Activated naive CD4-positive, alpha-beta T cell treated with anti-CD3 and anti-CD28 coated beads, Interleukin-2, amount 10 ng/mL, durations not matched to agents 7 days and 5 days (primary cell): ENCODE measurements at regions not wholly inside any gene's neighbourhood (a gene's known extent, or its start where the extent isn't known, plus 50 kb on each side); places are given as distances from the start of the nearest gene placed in this dataset.
"Not testable (repeated sequence)": the region's sequence is repeated elsewhere in the genome, so short reads cannot be mapped to it uniquely, and the experiment has no call there.

Source experiments
- CTCF ChIA-PET: fragments of 350-600 bp; sonication (Branson Sonifier 250); formaldehyde crosslinking; loops from one replicate; lab custom pipeline; 2021; ENCODE audit warnings: antibody characterized with exemption; lab: Charles Lee
- DNase-seq: peaks from one replicate; pipeline ENCODE4 v3.0.0-alpha.2; 2020
- H3K27ac Mint-ChIP-seq: one replicate; pipeline ENCODE4 v1.8.0; 2021; ENCODE audit warnings: mild to moderate bottlenecking, moderate library complexity, mixed read lengths
- H3K27me3 Mint-ChIP-seq: one replicate; pipeline ENCODE4 v1.8.0; 2021; ENCODE audit warnings: mild to moderate bottlenecking, mixed read lengths
- H3K36me3 Mint-ChIP-seq: one replicate; pipeline ENCODE4 v1.8.0; 2021; ENCODE audit warnings: mixed read lengths
- H3K4me1 Mint-ChIP-seq: one replicate; pipeline ENCODE4 v1.8.0; 2021; ENCODE audit warnings: mixed read lengths
- H3K4me3 Mint-ChIP-seq: one replicate; pipeline ENCODE4 v1.8.0; 2021; ENCODE audit warnings: mild to moderate bottlenecking, moderate library complexity, mixed read lengths
- H3K9me3 Mint-ChIP-seq: one replicate; pipeline ENCODE4 v1.8.0; 2021; ENCODE audit warnings: mixed read lengths

GRCh38 chr18:11498821-11499220, 110.6 kb upstream of the SLC35G4 start:
- no peak overlapping the region for H3K27ac Mint-ChIP-seq
- no peak overlapping the region for H3K4me3 Mint-ChIP-seq
- CTCF ChIA-PET, result no interaction called here
- no peak for DNase-seq
- no peaks in the 10 kb centered on the region for H3K4me1 Mint-ChIP-seq
- no peaks in the 10 kb centered on the region for H3K36me3 Mint-ChIP-seq
- no peaks in the 10 kb centered on the region for H3K27me3 Mint-ChIP-seq
- H3K9me3 Mint-ChIP-seq, result no peaks in the 10 kb centered on the region

DNA sequence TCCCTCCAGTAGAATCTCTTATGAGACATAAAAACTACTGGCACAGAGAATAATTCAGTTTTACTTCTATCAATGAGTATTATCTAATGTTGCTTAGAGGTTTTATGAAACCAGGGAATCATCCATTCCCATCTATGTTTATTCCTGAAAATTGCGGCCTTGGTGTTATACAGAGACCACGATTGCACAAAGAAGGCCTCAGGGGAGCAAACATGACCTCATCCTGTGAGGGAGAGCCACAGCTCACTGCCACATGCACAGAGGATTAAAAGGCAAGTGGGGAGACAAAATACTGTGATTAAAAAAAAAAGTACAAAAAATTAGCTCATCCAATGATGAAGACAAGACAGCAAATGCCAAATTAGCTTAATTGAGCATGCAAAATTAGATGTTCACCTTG, 111.8 kb upstream of the SLC35G4 start:
- no peaks in the 10 kb centered on the region for H3K27me3 Mint-ChIP-seq
- no peak for DNase-seq
- CTCF ChIA-PET, result no interaction called here
- no peak overlapping the region for H3K27ac Mint-ChIP-seq
- H3K36me3 Mint-ChIP-seq, result no peaks in the 10 kb centered on the region
- no peak overlapping the region for H3K4me3 Mint-ChIP-seq
- no peaks in the 10 kb centered on the region for H3K4me1 Mint-ChIP-seq
- no peaks in the 10 kb centered on the region for H3K9me3 Mint-ChIP-seq

DNA sequence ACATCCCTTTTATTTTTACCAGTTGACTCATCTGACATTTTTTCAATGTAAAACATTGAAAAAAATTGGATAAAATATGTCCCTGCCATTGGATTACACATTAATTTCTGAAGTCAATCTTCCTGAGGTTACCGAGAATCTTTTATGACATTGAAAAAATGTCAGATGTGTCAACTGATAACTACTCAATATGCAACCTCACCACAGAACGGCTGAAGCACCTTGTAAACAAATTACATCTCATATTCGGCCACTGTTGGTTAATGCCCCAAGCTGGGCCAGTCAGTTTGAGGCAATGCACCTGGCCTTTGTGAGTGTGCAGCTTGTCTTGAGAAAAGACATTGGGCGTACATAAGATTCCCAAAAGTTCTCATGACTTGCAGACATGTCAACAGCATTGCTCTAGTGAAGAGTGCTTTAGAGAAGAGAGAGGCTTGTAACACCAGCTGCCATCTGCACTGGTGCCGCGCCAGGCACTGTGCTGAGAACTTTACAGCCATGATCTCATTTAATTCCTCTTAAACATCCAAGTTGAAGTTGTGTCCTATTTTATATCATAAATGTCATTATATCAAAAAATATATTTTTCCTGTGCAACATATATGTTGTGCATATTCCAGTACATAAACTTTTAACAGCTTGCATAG, 112.7 kb upstream of the SLC35G4 start:
- Mint-ChIP-seq H3K36me3 (no peaks in the 10 kb centered on the region), H3K27me3 (no peaks in the 10 kb centered on the region), H3K9me3 (no peaks in the 10 kb centered on the region), H3K4me3 (no peak overlapping the region), H3K4me1 (no peaks in the 10 kb centered on the region), H3K27ac (no peak overlapping the region)
- no peak for DNase-seq
- CTCF ChIA-PET, result no interaction called here

DNA sequence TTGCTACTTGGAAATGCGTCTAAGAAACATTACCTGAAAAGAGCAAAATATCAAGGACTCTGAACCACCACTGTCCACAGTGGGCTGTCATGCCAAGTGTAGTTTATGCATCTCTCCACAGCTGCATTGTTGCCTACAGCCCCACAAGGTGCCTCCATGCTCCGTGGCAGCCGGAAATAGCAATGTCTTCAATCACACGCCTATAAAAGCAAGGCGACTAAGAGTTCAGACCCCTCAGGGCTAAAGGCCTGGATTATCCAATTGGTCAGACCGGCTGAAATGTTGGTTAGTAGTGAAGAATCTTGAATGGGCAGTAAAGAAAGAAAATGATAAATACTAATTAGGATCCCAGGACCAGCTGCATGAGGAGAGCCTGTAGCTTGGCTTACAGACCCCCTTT, 114.0 kb upstream of the SLC35G4 start:
- no peak overlapping the region for H3K4me3 Mint-ChIP-seq
- H3K36me3 Mint-ChIP-seq, result no peaks in the 10 kb centered on the region
- no peak for DNase-seq
- no peaks in the 10 kb centered on the region for H3K9me3 Mint-ChIP-seq
- H3K4me1 Mint-ChIP-seq, result no peaks in the 10 kb centered on the region
- CTCF ChIA-PET, result no interaction called here
- no peaks in the 10 kb centered on the region for H3K27me3 Mint-ChIP-seq
- no peak overlapping the region for H3K27ac Mint-ChIP-seq

DNA sequence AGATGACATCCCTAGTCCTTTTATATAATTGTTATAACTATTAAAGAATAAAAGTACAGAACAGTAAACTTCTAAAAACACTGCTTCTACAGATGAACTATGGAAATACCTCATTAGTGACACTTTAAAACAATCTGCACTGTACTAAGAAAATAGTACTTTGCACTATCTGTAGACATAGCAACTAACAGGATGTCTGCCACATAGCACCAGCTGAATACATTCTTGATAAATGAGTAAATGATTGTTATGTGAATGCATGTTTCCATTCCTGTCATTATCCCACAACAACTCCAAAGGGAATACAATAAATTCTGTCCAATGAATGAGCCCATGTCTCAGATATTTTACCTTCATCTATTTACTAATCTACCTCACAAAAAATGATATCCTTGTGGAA, 115.3 kb upstream of the SLC35G4 start:
- no peaks in the 10 kb centered on the region for H3K27me3 Mint-ChIP-seq
- DNase-seq, result no peak
- no peak overlapping the region for H3K27ac Mint-ChIP-seq
- CTCF ChIA-PET, result no interaction called here
- no peak overlapping the region for H3K4me3 Mint-ChIP-seq
- no peaks in the 10 kb centered on the region for H3K9me3 Mint-ChIP-seq
- H3K36me3 Mint-ChIP-seq, result no peaks in the 10 kb centered on the region
- H3K4me1 Mint-ChIP-seq, result no peaks in the 10 kb centered on the region

DNA sequence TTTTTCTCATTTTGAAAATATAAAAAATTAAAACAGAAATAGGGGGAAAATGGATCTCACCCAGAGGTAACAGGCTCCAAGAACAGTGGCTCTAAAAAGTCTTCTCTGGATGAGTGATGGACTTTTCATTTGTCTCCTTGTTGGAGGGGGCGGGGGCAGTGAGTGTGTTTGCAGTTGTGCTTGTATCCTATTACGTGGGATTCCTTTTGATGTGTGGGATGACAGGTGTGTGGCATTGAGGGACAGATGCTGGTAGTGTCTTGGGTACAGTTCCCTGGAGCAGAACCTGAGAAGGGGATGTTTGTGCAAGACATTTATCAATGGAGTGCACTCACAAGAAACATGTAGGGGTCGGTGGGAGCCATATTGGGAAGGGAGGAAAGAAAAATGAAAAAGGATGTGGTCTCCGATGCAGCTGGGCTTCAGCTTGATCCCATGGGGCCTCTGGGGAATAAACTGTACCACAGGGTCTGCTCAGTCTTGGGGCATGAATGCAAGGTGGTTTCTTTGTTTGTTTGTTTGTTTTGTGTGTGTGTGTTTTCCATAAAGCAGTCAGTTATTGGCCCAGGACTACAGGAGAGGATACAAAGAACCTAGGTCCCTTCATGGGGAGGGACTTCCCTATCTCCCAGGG, 120.0 kb upstream of the SLC35G4 start:
- no peak overlapping the region for H3K27ac Mint-ChIP-seq
- H3K36me3 Mint-ChIP-seq, result no peaks in the 10 kb centered on the region
- H3K27me3 Mint-ChIP-seq, result no peaks in the 10 kb centered on the region
- H3K9me3 Mint-ChIP-seq, result no peaks in the 10 kb centered on the region
- H3K4me3 Mint-ChIP-seq, result no peak overlapping the region
- no peaks in the 10 kb centered on the region for H3K4me1 Mint-ChIP-seq
- CTCF ChIA-PET, result no interaction called here
- no peak for DNase-seq

- no peak for DNase-seq
- Mint-ChIP-seq H3K9me3 (no peaks in the 10 kb centered on the region), H3K4me1 (no peaks in the 10 kb centered on the region), H3K36me3 (no peaks in the 10 kb centered on the region), H3K4me3 (no peak overlapping the region), H3K27me3 (no peaks in the 10 kb centered on the region), H3K27ac (no peak overlapping the region)
- CTCF ChIA-PET, result no interaction called here
These were observed 121.2 kb upstream of the SLC35G4 start for GRCh38 chr18:11488175-11488574.

DNA sequence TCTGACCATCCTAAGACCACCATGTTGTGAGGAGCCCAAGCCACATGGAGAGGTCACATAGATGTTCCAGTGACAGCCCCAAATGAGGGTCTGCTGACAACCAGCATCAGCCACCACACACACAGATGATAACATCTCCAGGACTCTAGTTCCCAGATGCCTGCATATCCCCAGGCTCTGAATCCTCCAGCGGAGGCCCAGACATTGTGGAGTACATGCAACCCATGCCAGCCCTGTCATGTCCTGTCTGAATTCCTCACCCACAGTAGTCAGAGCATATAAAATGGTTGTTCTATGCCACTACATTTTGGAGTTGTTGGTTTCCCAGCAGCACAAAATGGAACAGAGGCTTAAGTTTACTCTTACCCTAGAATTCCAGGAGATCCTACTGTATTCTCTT, 122.0 kb upstream of the SLC35G4 start:
- CTCF ChIA-PET, result no interaction called here
- Mint-ChIP-seq H3K4me1 (no peaks in the 10 kb centered on the region), H3K27ac (no peak overlapping the region), H3K36me3 (no peaks in the 10 kb centered on the region), H3K27me3 (no peaks in the 10 kb centered on the region), H3K4me3 (no peak overlapping the region), H3K9me3 (no peaks in the 10 kb centered on the region)
- DNase-seq, result no peak

DNA sequence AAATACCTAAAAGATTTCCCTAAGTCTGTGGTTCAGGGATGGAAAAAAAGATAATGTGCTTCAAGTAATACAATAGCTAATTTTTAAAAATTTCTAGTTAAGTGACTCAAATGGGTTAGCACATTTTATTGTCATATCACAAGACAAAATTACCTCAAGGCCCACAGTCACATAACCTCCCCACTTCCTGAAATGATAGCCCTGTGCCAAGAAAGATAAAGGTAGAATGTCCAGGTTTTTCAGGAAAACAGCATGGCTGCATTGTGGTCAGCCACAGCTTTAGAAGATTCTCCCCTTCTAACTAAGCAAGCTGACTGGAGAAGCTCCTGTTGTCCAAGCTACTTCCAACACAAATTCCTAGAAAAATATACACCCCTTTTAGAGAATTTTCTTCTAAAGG, 127.1 kb upstream of the SLC35G4 start:
- CTCF ChIA-PET, result no interaction called here
- Mint-ChIP-seq H3K27me3 (peaks cover 3% of the 10 kb centered on the region), H3K36me3 (no peaks in the 10 kb centered on the region), H3K9me3 (no peaks in the 10 kb centered on the region), H3K27ac (no peak overlapping the region), H3K4me1 (no peaks in the 10 kb centered on the region), H3K4me3 (no peak overlapping the region)
- no peak for DNase-seq

GRCh38 chr18:11480692-11481091, 128.7 kb upstream of the SLC35G4 start:
- Mint-ChIP-seq H3K27me3 (peaks cover 3% of the 10 kb centered on the region), H3K9me3 (no peaks in the 10 kb centered on the region), H3K4me1 (no peaks in the 10 kb centered on the region), H3K27ac (no peak overlapping the region), H3K36me3 (no peaks in the 10 kb centered on the region), H3K4me3 (no peak overlapping the region)
- DNase-seq, result no peak
- CTCF ChIA-PET, result no interaction called here

DNA sequence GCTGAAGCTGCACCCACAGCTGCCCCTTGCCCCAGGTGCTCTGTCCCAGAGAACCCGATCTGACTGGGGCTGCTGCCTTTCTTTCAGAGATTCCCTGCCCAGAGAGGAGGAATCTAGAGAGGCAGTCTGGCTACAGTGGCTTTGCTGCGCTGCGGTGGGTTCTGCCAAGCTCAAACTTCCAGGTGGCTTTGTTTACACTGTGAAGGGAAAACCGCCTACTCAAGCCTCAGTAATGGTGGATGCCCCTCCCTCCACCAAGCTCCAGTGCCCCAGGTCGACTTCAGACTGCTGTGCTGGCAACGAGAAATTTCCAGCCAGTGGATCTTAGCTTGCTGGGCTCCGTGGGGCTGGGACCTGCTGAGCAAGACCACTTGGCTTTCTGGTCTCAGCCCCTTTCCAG, 130.4 kb upstream of the SLC35G4 start:
- CTCF ChIA-PET, DNase-seq, H3K36me3 Mint-ChIP-seq: not testable (repeated sequence)

DNA sequence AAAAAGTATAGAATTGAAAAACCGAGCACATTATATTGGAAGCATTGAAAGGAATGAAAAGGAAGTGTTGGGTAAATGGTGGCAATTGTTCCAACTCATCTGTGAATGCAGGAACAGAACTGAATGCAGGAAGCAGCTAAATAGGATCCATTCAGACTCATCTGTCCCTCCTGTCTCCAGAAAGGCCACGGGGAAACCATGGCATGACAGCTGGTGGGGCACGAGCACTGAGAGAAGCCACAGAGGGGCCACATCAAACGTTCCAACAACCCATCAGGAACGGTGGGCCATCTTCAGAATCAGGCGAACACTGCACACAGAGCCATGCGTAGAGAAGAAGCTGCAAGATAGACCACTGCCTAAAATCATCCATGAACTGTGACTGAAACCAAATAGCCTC, 138.5 kb upstream of the SLC35G4 start:
- Mint-ChIP-seq H3K36me3 (no peaks in the 10 kb centered on the region), H3K9me3 (no peaks in the 10 kb centered on the region), H3K27ac (no peak overlapping the region), H3K4me3 (no peak overlapping the region), H3K27me3 (no peaks in the 10 kb centered on the region), H3K4me1 (no peaks in the 10 kb centered on the region)
- DNase-seq, result no peak
- CTCF ChIA-PET, result interaction anchor here (0.8 to 0.9 kb wide), 2 partner anchors 10 to 83 kb away, joined by 3 read pairs; no protein-coding TSS in a partner anchor

More for the DNA sequence above, 130.4 kb upstream of the SLC35G4 start:
- not testable (repeated sequence) for H3K27ac Mint-ChIP-seq, H3K9me3 Mint-ChIP-seq, H3K4me3 Mint-ChIP-seq, H3K27me3 Mint-ChIP-seq, H3K4me1 Mint-ChIP-seq

- no peak for DNase-seq
- Mint-ChIP-seq H3K36me3 (no peaks in the 10 kb centered on the region), H3K27me3 (no peaks in the 10 kb centered on the region), H3K27ac (no peak overlapping the region), H3K9me3 (no peaks in the 10 kb centered on the region), H3K4me3 (no peak overlapping the region), H3K4me1 (no peaks in the 10 kb centered on the region)
- CTCF ChIA-PET, result no interaction called here
These were observed 140.8 kb upstream of the SLC35G4 start for GRCh38 chr18:11468617-11469016.

DNA sequence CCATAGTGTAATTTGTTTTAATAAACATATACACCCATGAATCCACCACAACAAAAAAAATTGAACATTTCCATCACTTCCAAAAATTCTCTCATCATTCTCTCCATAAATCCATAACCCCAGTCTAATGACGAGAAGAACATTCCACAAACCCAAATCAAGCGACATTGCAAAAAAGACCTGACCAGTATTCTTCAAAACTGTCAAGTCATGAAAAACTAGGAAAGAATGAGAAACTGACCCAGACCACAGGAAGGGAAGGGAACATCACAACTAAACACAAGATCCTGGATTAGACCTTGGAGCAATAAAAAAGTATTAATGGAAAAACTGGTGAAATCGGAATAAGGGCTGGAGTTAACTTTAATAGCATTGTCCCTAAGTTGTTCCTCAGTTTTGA, 141.3 kb upstream of the SLC35G4 start:
- no peak for DNase-seq
- Mint-ChIP-seq H3K36me3 (no peaks in the 10 kb centered on the region), H3K27me3 (no peaks in the 10 kb centered on the region), H3K4me3 (no peak overlapping the region), H3K27ac (no peak overlapping the region), H3K9me3 (no peaks in the 10 kb centered on the region), H3K4me1 (no peaks in the 10 kb centered on the region)
- CTCF ChIA-PET, result no interaction called here

GRCh38 chr18:11467611-11468010, 141.8 kb upstream of the SLC35G4 start:
- Mint-ChIP-seq H3K9me3 (no peaks in the 10 kb centered on the region), H3K4me3 (no peak overlapping the region), H3K27me3 (no peaks in the 10 kb centered on the region), H3K27ac (no peak overlapping the region), H3K4me1 (no peaks in the 10 kb centered on the region), H3K36me3 (no peaks in the 10 kb centered on the region)
- no peak for DNase-seq
- CTCF ChIA-PET, result no interaction called here
